GM12878 (cell line): ENCODE measurements at regions not wholly inside any gene's neighbourhood (a gene's known extent, or its start where the extent isn't known, plus 50 kb on each side); places are given as distances from the start of the nearest gene placed in this dataset.

Experiments used
- ATAC-seq: fragments of 200-7000 bp; cut with Tn5 transposase; 3 replicates; pipeline ENCODE4 v1.9.1; 2020; ENCODE audit warnings: mild to moderate bottlenecking, moderate library complexity
- BruUV-seq: library from RNA; stranded (reverse); fragments of 400-500 nt; replicated peaks from 2 replicates; lab custom pipeline; 2021; lab: Mats Ljungman, UMichigan
- CTCF ChIA-PET: fragments of 300-600 bp; sonication (Branson Sonifier 250); formaldehyde crosslinking; extraction: SDS; loops from one replicate; lab custom pipeline; 2021; ENCODE audit warnings: inconsistent platforms; lab: Yijun Ruan, JAX
- POLR2A ChIA-PET: fragments of 350-600 bp; formaldehyde crosslinking; extraction: SDS; loops from one replicate; lab custom pipeline; 2021; ENCODE audit warnings: inconsistent platforms; lab: Charles Lee
- RAD21 ChIA-PET: fragments of 300-600 bp; sonication (Branson Sonifier 250); formaldehyde crosslinking; loops from one replicate; lab custom pipeline; 2023; ENCODE audit warnings: antibody characterized with exemption; ENCODE audit not compliant: unreplicated experiment; lab: Charles Lee
- SMC1A ChIA-PET: fragments of 300-600 bp; sonication (Branson Sonifier 250); formaldehyde crosslinking; loops from one replicate; lab custom pipeline; 2023; ENCODE audit not compliant: unreplicated experiment, uncharacterized antibody; lab: Charles Lee
- DNase-seq: peaks from one replicate; pipeline ENCODE4 v3.0.0-alpha.2; 2011; ENCODE audit warnings: low read depth, low spot score
- FAIRE-seq: peaks from 3 replicates; lab custom pipeline; 2011; peaks lifted over from hg19 to GRCh38; lab: Jason Lieb, UNC
- H2AFZ ChIP-seq: 2 replicates; pipeline ENCODE4 v1.6.0; 2011; ENCODE audit warnings: low read depth, low read length, control low read depth; ENCODE audit not compliant: control insufficient read depth
- H3K27ac ChIP-seq: 2 replicates; pipeline ENCODE4 v1.5.1; 2011; ENCODE audit warnings: control low read depth; ENCODE audit not compliant: control insufficient read depth, insufficient read depth
- H3K27me3 ChIP-seq, 2 experiments: replicated peaks in 1 of 2; 2 replicates each; pipeline versions ENCODE4 v1.6.0 to v1.6.1; 2011; ENCODE audit warnings: low read length in 1 of 2; ENCODE audit not compliant: control insufficient read depth in 2 of 2, insufficient read depth in 2 of 2
- H3K36me3 ChIP-seq, 2 experiments: 2 replicates each; pipeline ENCODE4 v1.5.1; 2011; ENCODE audit warnings: low read length in 1 of 2; ENCODE audit not compliant: control insufficient read depth in 2 of 2, insufficient read depth in 2 of 2
- H3K4me1 ChIP-seq: 2 replicates; pipeline ENCODE4 v1.6.1; 2011; ENCODE audit warnings: mild to moderate bottlenecking, low read length, moderate library complexity, mixed read lengths; ENCODE audit not compliant: control insufficient read depth, insufficient read depth
- H3K4me2 ChIP-seq: 2 replicates; pipeline ENCODE4 v1.6.0; 2011; ENCODE audit warnings: control low read depth; ENCODE audit not compliant: control insufficient read depth, insufficient read depth
- H3K4me3 ChIP-seq: fragments of 200-600 bp; sonication (generic); 2 replicates; pipeline ENCODE4 v1.5.1; 2016
- H3K79me2 ChIP-seq: 2 replicates; pipeline ENCODE4 v1.6.0; 2011; ENCODE audit warnings: low read length; ENCODE audit not compliant: control insufficient read depth, insufficient read depth
- H3K9ac ChIP-seq: 2 replicates; pipeline ENCODE4 v1.8.0; 2011; ENCODE audit warnings: low read length, control low read depth, mixed read lengths; ENCODE audit not compliant: control insufficient read depth, insufficient read depth
- H3K9me3 ChIP-seq: replicated peaks from 3 replicates; pipeline ENCODE4 v1.5.1; 2011; ENCODE audit warnings: mild to moderate bottlenecking, low read length; ENCODE audit not compliant: control insufficient read depth, insufficient read depth
- H4K20me1 ChIP-seq: 2 replicates; pipeline ENCODE4 v1.6.0; 2011; ENCODE audit not compliant: control insufficient read depth, insufficient read depth
- CREB1 ChIP-seq: IDR thresholded peaks from 2 replicates; pipeline ENCODE4 v1.6.1; 2012; ENCODE audit warnings: low read depth, mild to moderate bottlenecking, inconsistent platforms
- CUX1 ChIP-seq: IDR thresholded peaks from 2 replicates; pipeline ENCODE4 v1.6.1; 2012; ENCODE audit warnings: improper control_type of control experiment, low read depth, low read length; ENCODE audit not compliant: insufficient replicate concordance
- EP300 ChIP-seq, 2 experiments: fragments of 150-350 bp in 1 of 2; IDR thresholded peaks; 2 replicates each; pipeline ENCODE4 v1.6.1; 2011 to 2012; ENCODE audit warnings: low read depth in 2 of 2, low read length in 2 of 2, borderline replicate concordance in 1 of 2, improper control_type of control experiment in 1 of 2, inconsistent platforms in 1 of 2; ENCODE audit not compliant: control insufficient read depth in 1 of 2
- EZH2 ChIP-seq: IDR thresholded peaks from 2 replicates; pipeline ENCODE4 v1.6.1; 2012; ENCODE audit warnings: low read depth, mild to moderate bottlenecking, control low read depth, inconsistent platforms, low read length, borderline replicate concordance; ENCODE audit not compliant: control insufficient read depth
- HCFC1 ChIP-seq: fragments of 150-350 bp; IDR thresholded peaks from 2 replicates; pipeline ENCODE4 v1.6.1; 2014; ENCODE audit warnings: low read length
- JUNB ChIP-seq: IDR thresholded peaks from 2 replicates; pipeline ENCODE4 v1.6.1; 2016; ENCODE audit warnings: antibody characterized with exemption, mild to moderate bottlenecking
- JUND ChIP-seq: IDR thresholded peaks from 2 replicates; pipeline ENCODE4 v1.6.1; 2012; ENCODE audit warnings: low read depth, mild to moderate bottlenecking, low read length, improper control_type of control experiment, moderate library complexity
- MLLT1 ChIP-seq: fragments of 450-650 bp; IDR thresholded peaks from 2 replicates; pipeline ENCODE4 v1.6.1; 2016; ENCODE audit warnings: mild to moderate bottlenecking
- NFYB ChIP-seq: IDR thresholded peaks from 2 replicates; pipeline ENCODE4 v1.6.1; 2011; ENCODE audit warnings: low read depth, mild to moderate bottlenecking, low read length, improper control_type of control experiment, moderate library complexity; ENCODE audit not compliant: insufficient read depth
- SMAD1 ChIP-seq: fragments of 450-650 bp; IDR thresholded peaks from 2 replicates; pipeline ENCODE4 v1.6.1; 2018; ENCODE audit warnings: mild to moderate bottlenecking, low read depth; ENCODE audit not compliant: partially characterized antibody
- SRF ChIP-seq, 2 experiments: IDR thresholded peaks; 2 replicates each; pipeline ENCODE4 v1.6.1; 2011; ENCODE audit warnings: low read depth in 2 of 2, low read length in 2 of 2, mild to moderate bottlenecking in 1 of 2, moderate library complexity in 1 of 2
- STAT3 ChIP-seq: IDR thresholded peaks from 2 replicates; pipeline ENCODE4 v1.6.1; 2011; ENCODE audit warnings: low read depth, low read length, improper control_type of control experiment
- TARDBP ChIP-seq: IDR thresholded peaks from 2 replicates; pipeline ENCODE4 v1.6.1; 2016; ENCODE audit warnings: borderline replicate concordance
- USF1 ChIP-seq: IDR thresholded peaks from 2 replicates; pipeline ENCODE4 v1.6.1; 2011; ENCODE audit warnings: borderline replicate concordance, low read depth, mild to moderate bottlenecking, moderate library complexity, mixed read lengths, low read length; ENCODE audit not compliant: insufficient read depth; ENCODE audit errors: extremely low read length
- YY1 ChIP-seq: IDR thresholded peaks from 2 replicates; pipeline ENCODE4 v1.6.1; 2011; ENCODE audit warnings: low read depth, mild to moderate bottlenecking, low read length
- ZZZ3 ChIP-seq: IDR thresholded peaks from 2 replicates; pipeline ENCODE4 v1.6.1; 2011; ENCODE audit warnings: low read depth; ENCODE audit not compliant: control insufficient read depth, insufficient read length
- WGBS: methylation state at CpG from one replicate; pipeline ENCODE4 v1.1.6; 2016; ENCODE audit warnings: low lambda C conversion rate; ENCODE audit not compliant: insufficient replicate concordance, insufficient coverage; ENCODE audit errors: missing lambda C conversion rate; 5-methylcytosine and 5-hydroxymethylcytosine counted together
- in situ Hi-C: fragments of 300-500 bp; cut with MboI; formaldehyde crosslinking; loops from 9 replicates; pipeline ENCODE4 v1.14.3; 2018; ENCODE audit warnings: mixed read lengths
- intact Hi-C: fragments of 100-400 bp; cut with micrococcal nuclease; formaldehyde crosslinking; loops from one replicate; pipeline ENCODE4 v1.14.2; 2022; ENCODE audit not compliant: unreplicated experiment

- Histone ChIP-seq H4K20me1 (no peaks in the 10 kb centered on the region), H3K4me3 (no peak overlapping the region), H3K4me2 (no peak overlapping the region), H3K79me2 (no peaks in the 10 kb centered on the region), H3K27me3 (no peaks in the 10 kb centered on the region), H3K9ac (no peak overlapping the region), H3K36me3 (no peaks in the 10 kb centered on the region), H3K4me1 (no peaks in the 10 kb centered on the region), H2AFZ (no peak overlapping the region), H3K27ac (no peak overlapping the region), H3K9me3 (no peaks in the 10 kb centered on the region)
- FAIRE-seq (no peak), DNase-seq (no peak), ATAC-seq (no peak)
- ChIA-PET RAD21 (interaction anchor here (1.1 kb wide), 1 partner anchor 11 kb away, joined by 3 read pairs; no protein-coding TSS in a partner anchor), POLR2A (no interaction called here), CTCF (no interaction called here), SMC1A (interaction anchor here (0.7 to 6.5 kb wide), 7 partner anchors 9 to 92 kb away, joined by 3 to 32 read pairs (median 3); no protein-coding TSS in a partner anchor)
- TF ChIP-seq CREB1 (no peak), MLLT1 (no peak), YY1 (no peak), EP300 (IDR thresholded peaks at IDR 0.05; ENCODE audit: borderline replicate concordance in 1 of 2, control insufficient read depth in 1 of 2, low read depth in 2 of 2, low read length in 2 of 2) (no peak), EZH2 (no peak), SRF (IDR thresholded peaks at IDR 0.05; ENCODE audit: low read depth in 2 of 2, low read length in 2 of 2) (no peak), USF1 (no peak), JUNB (no peak), STAT3 (no peak), JUND (no peak), HCFC1 (no peak), CUX1 (no peak), ZZZ3 (no peak), NFYB (no peak), SMAD1 (no peak), TARDBP (no peak)
- intact Hi-C loops = no loop called here
- BruUV-seq = no TSS peak
- in situ Hi-C loops = no loop called here
- WGBS = 49% methylated on average over 3 of the region's 3 CpGs
Measured at GRCh38 chr14:98109326-98109725, 1162.7 kb downstream of the BCL11B start.
